CD8-positive, alpha-beta memory T cell (primary cell): ENCODE measurements at regions not wholly inside any gene's neighbourhood (a gene's known extent, or its start where the extent isn't known, plus 50 kb on each side); places are given as distances from the start of the nearest gene placed in this dataset.

ENCODE experiments used
- CTCF ChIA-PET: fragments of 350-600 bp; sonication (Branson Sonifier 250); formaldehyde crosslinking; loops from one replicate; lab custom pipeline; 2021; ENCODE audit warnings: antibody characterized with exemption; lab: Charles Lee
- POLR2A ChIA-PET: fragments of 350-600 bp; sonication (Branson Sonifier 250); formaldehyde crosslinking; loops from one replicate; lab custom pipeline; 2021; ENCODE audit warnings: antibody characterized with exemption; lab: Charles Lee
- DNase-seq, 5 donors: peaks; one replicate each; pipeline versions ENCODE4 v3.0.0 to v3.0.0-alpha.2; 2020 to 2022; ENCODE audit warnings: mixed read lengths in 1 of 5
- H3K27ac ChIP-seq: one replicate; pipeline ENCODE4 v1.7.0; 2013; ENCODE audit warnings: low read depth, mild to moderate bottlenecking, low read length, moderate library complexity
- H3K27me3 ChIP-seq: 2 replicates; pipeline ENCODE4 v1.7.0; 2013; ENCODE audit warnings: low read length, mild to moderate bottlenecking; ENCODE audit not compliant: insufficient read depth, poor library complexity, severe bottlenecking
- H3K36me3 ChIP-seq: 2 replicates; pipeline ENCODE4 v1.7.0; 2013; ENCODE audit warnings: mild to moderate bottlenecking, low read length, moderate library complexity; ENCODE audit not compliant: insufficient read depth
- H3K4me1 ChIP-seq: 2 replicates; pipeline ENCODE4 v1.7.0; 2013; ENCODE audit warnings: mild to moderate bottlenecking, low read length, moderate library complexity; ENCODE audit not compliant: insufficient read depth
- H3K4me3 ChIP-seq: 2 replicates; pipeline ENCODE4 v1.7.0; 2013; ENCODE audit warnings: mild to moderate bottlenecking, low read length
- H3K9me3 ChIP-seq: 2 replicates; pipeline ENCODE4 v1.7.0; 2013; ENCODE audit warnings: mild to moderate bottlenecking, low read length
- H3K27ac Mint-ChIP-seq, 8 donors: one replicate each; pipeline ENCODE4 v1.8.0; 2020 to 2021; ENCODE audit warnings: mixed read lengths in 8 of 8, mild to moderate bottlenecking in 6 of 8, inconsistent platforms in 3 of 8, moderate library complexity in 3 of 8
- H3K27me3 Mint-ChIP-seq, 2 donors: one replicate each; pipeline ENCODE4 v1.8.0; 2020 to 2021; ENCODE audit warnings: mixed read lengths in 2 of 2, mild to moderate bottlenecking in 1 of 2, moderate library complexity in 1 of 2
- H3K36me3 Mint-ChIP-seq, 3 donors: one replicate each; pipeline ENCODE4 v1.8.0; 2020 to 2021; ENCODE audit warnings: mixed read lengths in 3 of 3, inconsistent platforms in 1 of 3, mild to moderate bottlenecking in 1 of 3
- H3K4me1 Mint-ChIP-seq, 3 donors: one replicate each; pipeline ENCODE4 v1.8.0; 2020 to 2021; ENCODE audit warnings: mixed read lengths in 3 of 3, inconsistent platforms in 1 of 3, mild to moderate bottlenecking in 1 of 3
- H3K4me3 Mint-ChIP-seq, 7 donors: one replicate each; pipeline ENCODE4 v1.8.0; 2020 to 2021; ENCODE audit warnings: mixed read lengths in 7 of 7, mild to moderate bottlenecking in 6 of 7, moderate library complexity in 4 of 7, inconsistent platforms in 2 of 7
- H3K9me3 Mint-ChIP-seq, 5 donors: one replicate each; pipeline ENCODE4 v1.8.0; 2020 to 2022; ENCODE audit warnings: mixed read lengths in 5 of 5, mild to moderate bottlenecking in 3 of 5, moderate library complexity in 2 of 5, inconsistent platforms in 1 of 5

GRCh38 chr14:53668897-53669296, 287.7 kb downstream of the BMP4 start:
- peaks cover 0 to 13% (median 8%) of the 10 kb centered on the region in 5 donors for H3K9me3 Mint-ChIP-seq
- DNase-seq = no peak
- CTCF ChIA-PET = no interaction called here
- no peaks in the 10 kb centered on the region for H3K27me3 Mint-ChIP-seq
- no peaks in the 10 kb centered on the region for H3K4me1 ChIP-seq
- no peak overlapping the region for H3K4me3 ChIP-seq
- H3K27ac Mint-ChIP-seq = no peak overlapping the region
- H3K4me1 Mint-ChIP-seq = no peaks in the 10 kb centered on the region
- no peak overlapping the region for H3K27ac ChIP-seq
- H3K9me3 ChIP-seq = no peaks in the 10 kb centered on the region
- H3K4me3 Mint-ChIP-seq = no peak overlapping the region
- H3K27me3 ChIP-seq = no peaks in the 10 kb centered on the region
- no peaks in the 10 kb centered on the region for H3K36me3 ChIP-seq
- no peaks in the 10 kb centered on the region for H3K36me3 Mint-ChIP-seq
- POLR2A ChIA-PET = no interaction called here

GRCh38 chr14:53663709-53664108, 292.9 kb downstream of the BMP4 start:
- CTCF ChIA-PET = no interaction called here
- Histone ChIP-seq H3K9me3 (no peaks in the 10 kb centered on the region), H3K4me3 (no peak overlapping the region), H3K36me3 (no peaks in the 10 kb centered on the region), H3K27ac (no peak overlapping the region), H3K4me1 (no peaks in the 10 kb centered on the region), H3K27me3 (no peaks in the 10 kb centered on the region)
- H3K9me3 Mint-ChIP-seq = peaks cover 6 to 10% (median 9%) of the 10 kb centered on the region in 5 donors
- H3K4me1 Mint-ChIP-seq = no peaks in the 10 kb centered on the region
- no peak overlapping the region for H3K4me3 Mint-ChIP-seq
- POLR2A ChIA-PET = no interaction called here
- H3K27me3 Mint-ChIP-seq = no peaks in the 10 kb centered on the region
- no peaks in the 10 kb centered on the region for H3K36me3 Mint-ChIP-seq
- H3K27ac Mint-ChIP-seq = no peak overlapping the region
- no peak for DNase-seq

GRCh38 chr14:53655080-53655785, 301.4 kb downstream of the BMP4 start:
- H3K9me3 Mint-ChIP-seq = peaks cover 0 to 15% (median 1%) of the 10 kb centered on the region in 5 donors
- Histone ChIP-seq H3K27me3 (no peaks in the 10 kb centered on the region), H3K4me1 (no peaks in the 10 kb centered on the region), H3K27ac (no peak overlapping the region), H3K4me3 (no peak overlapping the region), H3K36me3 (no peaks in the 10 kb centered on the region), H3K9me3 (no peaks in the 10 kb centered on the region)
- H3K36me3 Mint-ChIP-seq = no peaks in the 10 kb centered on the region
- H3K27me3 Mint-ChIP-seq = no peaks in the 10 kb centered on the region
- ChIA-PET POLR2A (no interaction called here), CTCF (no interaction called here)
- H3K4me3 Mint-ChIP-seq = no peak overlapping the region
- H3K4me1 Mint-ChIP-seq = no peaks in the 10 kb centered on the region
- no peak overlapping the region for H3K27ac Mint-ChIP-seq
- DNase-seq = no peak

GRCh38 chr14:53652068-53652467, 304.6 kb downstream of the BMP4 start:
- no peak overlapping the region for H3K27ac Mint-ChIP-seq
- Histone ChIP-seq H3K36me3 (no peaks in the 10 kb centered on the region), H3K4me3 (no peak overlapping the region), H3K27me3 (no peaks in the 10 kb centered on the region), H3K4me1 (no peaks in the 10 kb centered on the region), H3K27ac (no peak overlapping the region), H3K9me3 (no peaks in the 10 kb centered on the region)
- CTCF ChIA-PET = no interaction called here
- no peak overlapping the region for H3K4me3 Mint-ChIP-seq
- no peaks in the 10 kb centered on the region for H3K4me1 Mint-ChIP-seq
- peaks cover 0 to 13% (median 3%) of the 10 kb centered on the region in 5 donors for H3K9me3 Mint-ChIP-seq
- H3K27me3 Mint-ChIP-seq = no peaks in the 10 kb centered on the region
- POLR2A ChIA-PET = no interaction called here
- no peak for DNase-seq
- no peaks in the 10 kb centered on the region for H3K36me3 Mint-ChIP-seq

- Mint-ChIP-seq H3K4me3 (no peak overlapping the region), H3K27me3 (no peaks in the 10 kb centered on the region), H3K27ac (no peak overlapping the region), H3K4me1 (no peaks in the 10 kb centered on the region), H3K9me3 (peaks cover 0 to 11% (median 3%) of the 10 kb centered on the region in 5 donors), H3K36me3 (no peaks in the 10 kb centered on the region)
- ChIA-PET CTCF (no interaction called here), POLR2A (no interaction called here)
- no peaks in the 10 kb centered on the region for H3K4me1 ChIP-seq
- no peak overlapping the region for H3K4me3 ChIP-seq
- DNase-seq = no peak
- no peak overlapping the region for H3K27ac ChIP-seq
- no peaks in the 10 kb centered on the region for H3K27me3 ChIP-seq
- no peaks in the 10 kb centered on the region for H3K9me3 ChIP-seq
- H3K36me3 ChIP-seq = no peaks in the 10 kb centered on the region
Measured at GRCh38 chr14:53651096-53651740, 305.4 kb downstream of the BMP4 start.

DNA sequence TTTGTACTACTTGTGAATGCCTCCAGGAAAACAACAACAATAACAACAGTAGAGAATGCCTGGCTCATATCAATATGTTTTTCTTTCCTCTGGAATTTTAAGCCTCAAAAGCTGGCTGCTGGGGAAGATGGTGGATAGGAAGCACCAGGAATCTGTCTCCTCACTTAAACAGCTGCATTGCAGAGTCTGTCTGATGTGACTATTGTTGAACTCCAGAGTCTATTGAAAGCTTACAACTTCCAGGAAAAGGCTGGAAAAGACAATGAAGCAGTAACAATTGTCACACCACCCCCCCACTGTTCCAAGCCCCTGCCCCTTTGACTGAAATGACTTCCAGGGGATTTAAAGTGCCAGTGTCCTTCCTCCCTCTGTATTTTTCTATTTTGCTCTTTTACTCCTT, 309.7 kb downstream of the BMP4 start:
- ChIA-PET CTCF (no interaction called here), POLR2A (no interaction called here)
- no peak overlapping the region for H3K4me3 ChIP-seq
- H3K27me3 ChIP-seq = no peaks in the 10 kb centered on the region
- Mint-ChIP-seq H3K27ac (no peak overlapping the region), H3K9me3 (peaks cover 6 to 30% (median 16%) of the 10 kb centered on the region in 5 donors), H3K27me3 (no peaks in the 10 kb centered on the region), H3K36me3 (no peaks in the 10 kb centered on the region), H3K4me1 (no peaks in the 10 kb centered on the region), H3K4me3 (no peak overlapping the region)
- no peaks in the 10 kb centered on the region for H3K36me3 ChIP-seq
- H3K27ac ChIP-seq = no peak overlapping the region
- DNase-seq = no peak
- no peaks in the 10 kb centered on the region for H3K9me3 ChIP-seq
- no peaks in the 10 kb centered on the region for H3K4me1 ChIP-seq

GRCh38 chr14:53640695-53641094, 315.9 kb downstream of the BMP4 start:
- ChIA-PET POLR2A (no interaction called here), CTCF (no interaction called here)
- H3K4me3 Mint-ChIP-seq = no peak overlapping the region
- no peak overlapping the region for H3K27ac ChIP-seq
- no peaks in the 10 kb centered on the region for H3K36me3 ChIP-seq
- no peaks in the 10 kb centered on the region for H3K36me3 Mint-ChIP-seq
- H3K27me3 ChIP-seq = no peaks in the 10 kb centered on the region
- no peaks in the 10 kb centered on the region for H3K4me1 Mint-ChIP-seq
- no peak for DNase-seq
- H3K9me3 ChIP-seq = no peaks in the 10 kb centered on the region
- H3K4me1 ChIP-seq = no peaks in the 10 kb centered on the region
- peaks cover 10 to 33% (median 18%) of the 10 kb centered on the region in 5 donors for H3K9me3 Mint-ChIP-seq
- peaks cover 0 to 1% of the 10 kb centered on the region in 2 donors for H3K27me3 Mint-ChIP-seq
- H3K4me3 ChIP-seq = no peak overlapping the region
- H3K27ac Mint-ChIP-seq = no peak overlapping the region

DNA sequence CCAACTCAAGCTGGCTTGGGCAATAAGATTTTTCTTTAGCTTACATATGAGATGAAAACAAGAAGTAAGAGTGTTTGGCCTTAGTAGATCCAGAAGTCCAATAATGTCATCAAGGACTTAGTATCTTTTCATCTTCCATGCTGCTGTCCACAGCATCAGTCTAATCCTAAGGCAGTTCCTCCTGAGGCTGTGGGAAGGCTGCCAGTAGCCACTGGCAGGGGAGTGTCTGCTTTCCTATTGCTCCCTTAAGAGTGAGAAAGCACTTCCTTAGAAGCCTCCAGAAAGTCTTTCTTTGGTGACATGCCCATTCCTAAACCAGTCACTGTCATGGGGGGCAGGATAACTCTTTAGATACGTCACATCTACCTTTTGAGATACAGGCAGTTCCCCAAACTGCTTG, 317.7 kb downstream of the BMP4 start:
- peaks cover 9 to 31% (median 16%) of the 10 kb centered on the region in 5 donors for H3K9me3 Mint-ChIP-seq
- ChIA-PET POLR2A (no interaction called here), CTCF (no interaction called here)
- no peak overlapping the region for H3K27ac Mint-ChIP-seq
- no peak overlapping the region for H3K4me3 ChIP-seq
- no peaks in the 10 kb centered on the region for H3K4me1 ChIP-seq
- no peak overlapping the region for H3K4me3 Mint-ChIP-seq
- no peaks in the 10 kb centered on the region for H3K36me3 ChIP-seq
- no peaks in the 10 kb centered on the region for H3K27me3 ChIP-seq
- H3K36me3 Mint-ChIP-seq = peaks cover 0 to 2% (median 0%) of the 10 kb centered on the region in 3 donors
- DNase-seq = no peak
- no peaks in the 10 kb centered on the region for H3K9me3 ChIP-seq
- no peaks in the 10 kb centered on the region for H3K4me1 Mint-ChIP-seq
- H3K27ac ChIP-seq = no peak overlapping the region
- peaks cover 0 to 1% of the 10 kb centered on the region in 2 donors for H3K27me3 Mint-ChIP-seq
